ENCODE measurements at regions not wholly inside any gene's neighbourhood (a gene's known extent, or its start where the extent isn't known, plus 50 kb on each side); places are given as distances from the start of the nearest gene placed in this dataset.

DNA sequence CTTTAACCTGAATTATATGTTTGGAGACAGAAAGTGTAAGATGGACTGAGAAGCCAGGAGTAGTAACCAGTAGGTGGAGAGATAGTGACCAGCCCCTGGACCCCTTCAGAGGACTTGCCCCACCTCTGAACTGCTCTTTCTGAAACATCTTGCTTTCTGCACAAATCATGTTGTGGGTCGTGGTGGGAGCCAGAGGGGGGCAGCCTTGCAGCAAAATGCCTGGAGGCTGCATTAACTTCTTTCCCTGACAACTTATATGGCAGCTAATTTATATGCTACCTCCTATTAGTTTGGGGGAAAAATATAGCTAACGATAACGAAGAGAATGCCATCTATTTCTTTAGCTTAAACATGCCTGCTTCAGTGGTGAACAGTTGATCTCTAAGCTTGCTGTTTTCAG is 859.8 kb downstream of the MAFB start:
- Histone ChIP-seq H4K20me1 (ENCODE audit: low read depth, low read length) (no peaks in the 10 kb centered on the region), H3F3A (ENCODE audit: insufficient read depth) (peaks cover 14% of the 10 kb centered on the region), H3K27me3 (ENCODE audit: low read length) (no peaks in the 10 kb centered on the region), H2AFZ (ENCODE audit: low read depth, low read length, severe bottlenecking) (peak overlapping the region; percentile 70), H3K4me2 (ENCODE audit: low read depth, low read length, poor library complexity, severe bottlenecking) (peak overlapping the region; percentile 70), H3K9ac (ENCODE audit: low read length) (peak overlapping the region; percentile 32), H3K9me3 (ENCODE audit: insufficient read depth, low read length) (no peaks in the 10 kb centered on the region), H3K9me2 (replicated peaks; ENCODE audit: insufficient read depth, low read length) (no peaks in the 10 kb centered on the region), H3K36me3 (ENCODE audit: low read length) (no peaks in the 10 kb centered on the region), H3K4me3 (ENCODE audit: insufficient read depth, low read length, poor library complexity, severe bottlenecking) (no peak overlapping the region), H3K27ac (ENCODE audit: low read depth, low read length) (peak overlapping the region; percentile 96), H3K79me2 (ENCODE audit: insufficient read depth, low read length) (no peaks in the 10 kb centered on the region)
- TF ChIP-seq, protein P1, sequence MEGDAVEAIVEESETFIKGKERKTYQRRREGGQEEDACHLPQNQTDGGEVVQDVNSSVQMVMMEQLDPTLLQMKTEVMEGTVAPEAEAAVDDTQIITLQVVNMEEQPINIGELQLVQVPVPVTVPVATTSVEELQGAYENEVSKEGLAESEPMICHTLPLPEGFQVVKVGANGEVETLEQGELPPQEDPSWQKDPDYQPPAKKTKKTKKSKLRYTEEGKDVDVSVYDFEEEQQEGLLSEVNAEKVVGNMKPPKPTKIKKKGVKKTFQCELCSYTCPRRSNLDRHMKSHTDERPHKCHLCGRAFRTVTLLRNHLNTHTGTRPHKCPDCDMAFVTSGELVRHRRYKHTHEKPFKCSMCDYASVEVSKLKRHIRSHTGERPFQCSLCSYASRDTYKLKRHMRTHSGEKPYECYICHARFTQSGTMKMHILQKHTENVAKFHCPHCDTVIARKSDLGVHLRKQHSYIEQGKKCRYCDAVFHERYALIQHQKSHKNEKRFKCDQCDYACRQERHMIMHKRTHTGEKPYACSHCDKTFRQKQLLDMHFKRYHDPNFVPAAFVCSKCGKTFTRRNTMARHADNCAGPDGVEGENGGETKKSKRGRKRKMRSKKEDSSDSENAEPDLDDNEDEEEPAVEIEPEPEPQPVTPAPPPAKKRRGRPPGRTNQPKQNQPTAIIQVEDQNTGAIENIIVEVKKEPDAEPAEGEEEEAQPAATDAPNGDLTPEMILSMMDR (IDR thresholded peaks at IDR 0.05; ENCODE audit: insufficient read depth, low read length, poor library complexity, severe bottlenecking), result peak; percentile 50
- no peak for TF ChIP-seq EZH2phosphoT487 (conservative IDR thresholded peaks at IDR 0.05; ENCODE audit: low read length)

GRCh38 chr20:39825950-39826349 is 863.1 kb downstream of the MAFB start:
- no peak overlapping the region for H3K9ac ChIP-seq (ENCODE audit: low read length)
- no peak overlapping the region for H3K4me2 ChIP-seq (ENCODE audit: low read depth, low read length, poor library complexity, severe bottlenecking)
- no peaks in the 10 kb centered on the region for H3K27me3 ChIP-seq (ENCODE audit: low read length)

DNA sequence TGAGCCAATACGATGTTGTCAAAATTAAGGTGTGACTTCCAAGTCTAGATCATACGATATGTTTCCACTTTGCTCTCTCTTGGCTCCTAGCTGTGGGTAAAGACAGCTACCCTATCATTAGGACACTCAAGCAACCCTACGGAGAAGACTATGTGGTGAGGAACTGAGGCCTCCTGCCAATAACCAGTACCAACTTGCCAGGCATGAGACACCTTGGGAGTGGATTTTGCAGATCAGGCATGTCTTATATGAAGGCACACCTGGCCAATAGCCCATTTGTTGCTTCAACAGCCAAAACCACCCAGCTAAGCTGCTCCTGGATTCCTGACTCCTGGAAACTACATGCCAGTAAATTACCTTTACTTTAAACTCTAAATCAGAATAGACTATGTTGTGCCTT is 863.4 kb downstream of the DHX35 start:
- Histone ChIP-seq H3K4me3 (ENCODE audit: insufficient read depth, low read length, poor library complexity, severe bottlenecking) (no peak overlapping the region), H3K27ac (ENCODE audit: low read depth, low read length) (no peak overlapping the region), H2AFZ (ENCODE audit: low read depth, low read length, severe bottlenecking) (no peak overlapping the region), H3K27me3 (ENCODE audit: low read length) (no peaks in the 10 kb centered on the region), H3F3A (ENCODE audit: insufficient read depth) (peaks cover 14% of the 10 kb centered on the region), H3K79me2 (ENCODE audit: insufficient read depth, low read length) (no peaks in the 10 kb centered on the region), H3K9me2 (replicated peaks; ENCODE audit: insufficient read depth, low read length) (no peaks in the 10 kb centered on the region), H3K4me2 (ENCODE audit: low read depth, low read length, poor library complexity, severe bottlenecking) (no peak overlapping the region), H3K9ac (ENCODE audit: low read length) (no peak overlapping the region), H3K9me3 (ENCODE audit: insufficient read depth, low read length) (no peaks in the 10 kb centered on the region), H3K36me3 (ENCODE audit: low read length) (no peaks in the 10 kb centered on the region), H4K20me1 (ENCODE audit: low read depth, low read length) (no peaks in the 10 kb centered on the region)
- TF ChIP-seq EZH2phosphoT487 (conservative IDR thresholded peaks at IDR 0.05; ENCODE audit: low read length), result no peak
- TF ChIP-seq, protein P1 (IDR thresholded peaks at IDR 0.05; ENCODE audit: insufficient read depth, low read length, poor library complexity, severe bottlenecking), result no peak

More at GRCh38 chr20:39825950-39826349, 863.1 kb downstream of the MAFB start:
- H4K20me1 ChIP-seq (ENCODE audit: low read depth, low read length), result no peaks in the 10 kb centered on the region
- no peaks in the 10 kb centered on the region for H3K36me3 ChIP-seq (ENCODE audit: low read length)
- H3K9me3 ChIP-seq (ENCODE audit: insufficient read depth, low read length), result no peaks in the 10 kb centered on the region
- no peaks in the 10 kb centered on the region for H3K79me2 ChIP-seq (ENCODE audit: insufficient read depth, low read length)
- H3F3A ChIP-seq (ENCODE audit: insufficient read depth), result peaks cover 14% of the 10 kb centered on the region
- TF ChIP-seq, protein P1 (IDR thresholded peaks at IDR 0.05; ENCODE audit: insufficient read depth, low read length, poor library complexity, severe bottlenecking), result no peak
- TF ChIP-seq EZH2phosphoT487 (conservative IDR thresholded peaks at IDR 0.05; ENCODE audit: low read length), result no peak
- H2AFZ ChIP-seq (ENCODE audit: low read depth, low read length, severe bottlenecking), result no peak overlapping the region
- H3K27ac ChIP-seq (ENCODE audit: low read depth, low read length), result no peak overlapping the region
- no peak overlapping the region for H3K4me3 ChIP-seq (ENCODE audit: insufficient read depth, low read length, poor library complexity, severe bottlenecking)
- H3K9me2 ChIP-seq (replicated peaks; ENCODE audit: insufficient read depth, low read length), result no peaks in the 10 kb centered on the region

Measured in SU-DHL-6 (cell line).